RWPE1 (cell line): ENCODE measurements at regions not wholly inside any gene's neighbourhood (a gene's known extent, or its start where the extent isn't known, plus 50 kb on each side); places are given as distances from the start of the nearest gene placed in this dataset.

Experiments used
- CTCF ChIA-PET: fragments of 350-600 bp; sonication (Branson Sonifier 250); formaldehyde crosslinking; extraction: SDS; loops from one replicate; lab custom pipeline; 2021; lab: Yijun Ruan, JAX
- POLR2A ChIA-PET: fragments of 400-600 bp; formaldehyde crosslinking; extraction: SDS; loops from one replicate; lab custom pipeline; 2020; ENCODE audit warnings: antibody characterized with exemption; ENCODE audit not compliant: low non-redundant PET; lab: Yijun Ruan, JAX
- DNase-seq: peaks from one replicate; pipeline ENCODE4 v3.0.0; 2012; ENCODE audit warnings: low spot score
- H3K27ac ChIP-seq: fragments of 450-650 bp; 2 replicates; pipeline ENCODE4 v1.5.1; 2017
- CTCF ChIP-seq: fragments of 450-650 bp; conservative IDR thresholded peaks from 2 replicates; pipeline ENCODE4 v1.5.1; 2017; ENCODE audit warnings: low read depth, mild to moderate bottlenecking

- POLR2A ChIA-PET, result no interaction called here
- CTCF ChIA-PET, result no interaction called here
- no peak for TF ChIP-seq CTCF
- no peak overlapping the region for H3K27ac ChIP-seq
- no peak for DNase-seq
Observed at GRCh38 chrX:125394449-125394848, 74.8 kb downstream of the TEX13C start.

GRCh38 chrX:125395626-125396025 lies 76.0 kb downstream of the TEX13C start:
- no peak overlapping the region for H3K27ac ChIP-seq
- ChIA-PET POLR2A (no interaction called here), CTCF (interaction anchor here (0.5 kb wide), 1 partner anchor 240 kb away, joined by 4 read pairs; no protein-coding TSS in a partner anchor)
- no peak for DNase-seq
- no peak for TF ChIP-seq CTCF

- H3K27ac ChIP-seq, result no peak overlapping the region
- TF ChIP-seq CTCF, result no peak
- no peak for DNase-seq
- ChIA-PET POLR2A (no interaction called here), CTCF (no interaction called here)
Observed at GRCh38 chrX:125398959-125399440, 79.3 kb downstream of the TEX13C start.

- TF ChIP-seq CTCF, result no peak
- no peak overlapping the region for H3K27ac ChIP-seq
- CTCF ChIA-PET, result no interaction called here
- POLR2A ChIA-PET, result no interaction called here
- DNase-seq, result no peak
Observed at GRCh38 chrX:125402807-125403206, 83.1 kb downstream of the TEX13C start.

- no peak for DNase-seq
- ChIA-PET CTCF (no interaction called here), POLR2A (no interaction called here)
- H3K27ac ChIP-seq, result no peak overlapping the region
- no peak for TF ChIP-seq CTCF
Observed at GRCh38 chrX:125404667-125405160, 85.0 kb downstream of the TEX13C start.

GRCh38 chrX:125405339-125405738 lies 85.7 kb downstream of the TEX13C start:
- TF ChIP-seq CTCF, result no peak
- ChIA-PET POLR2A (no interaction called here), CTCF (no interaction called here)
- no peak for DNase-seq
- no peak overlapping the region for H3K27ac ChIP-seq

GRCh38 chrX:125407314-125407713 lies 87.6 kb downstream of the TEX13C start:
- H3K27ac ChIP-seq, result no peak overlapping the region
- CTCF ChIA-PET, result no interaction called here
- no peak for TF ChIP-seq CTCF
- POLR2A ChIA-PET, result no interaction called here
- no peak for DNase-seq
